Testis (tissue), 2 donors: ENCODE measurements at regions not wholly inside any gene's neighbourhood (a gene's known extent, or its start where the extent isn't known, plus 50 kb on each side); places are given as distances from the start of the nearest gene placed in this dataset.

ENCODE experiments used
- CTCF ChIP-seq, 3 experiments: fragments of 450-650 bp in 2 of 3; fragments of 200-600 bp in 1 of 3; sonication (generic) in 1 of 3; IDR thresholded peaks; one replicate each; pipeline ENCODE4 v1.5.1; 2016 to 2019; ENCODE audit warnings: antibody characterized with exemption in 3 of 3, mild to moderate bottlenecking in 2 of 3, moderate library complexity in 1 of 3
- POLR2A ChIP-seq: fragments of 450-650 bp; IDR thresholded peaks from one replicate; pipeline ENCODE4 v1.6.1; 2017; ENCODE audit warnings: antibody characterized with exemption, mild to moderate bottlenecking, moderate library complexity

GRCh38 chr16:72285728-72286127 is 113.8 kb upstream of the PMFBP1 start:
- TF ChIP-seq CTCF (IDR thresholded peaks at IDR 0.05) (no peak), POLR2A (no peak)
